ENCODE measurements at regions not wholly inside any gene's neighbourhood (a gene's known extent, or its start where the extent isn't known, plus 50 kb on each side); places are given as distances from the start of the nearest gene placed in this dataset.
"Not testable (repeated sequence)": the region's sequence is repeated elsewhere in the genome, so short reads cannot be mapped to it uniquely, and the experiment has no call there.

- no peak for DNase-seq
These were observed 727.1 kb upstream of the NECTIN3 start for GRCh38 chr3:110344487-110344886.

DNA sequence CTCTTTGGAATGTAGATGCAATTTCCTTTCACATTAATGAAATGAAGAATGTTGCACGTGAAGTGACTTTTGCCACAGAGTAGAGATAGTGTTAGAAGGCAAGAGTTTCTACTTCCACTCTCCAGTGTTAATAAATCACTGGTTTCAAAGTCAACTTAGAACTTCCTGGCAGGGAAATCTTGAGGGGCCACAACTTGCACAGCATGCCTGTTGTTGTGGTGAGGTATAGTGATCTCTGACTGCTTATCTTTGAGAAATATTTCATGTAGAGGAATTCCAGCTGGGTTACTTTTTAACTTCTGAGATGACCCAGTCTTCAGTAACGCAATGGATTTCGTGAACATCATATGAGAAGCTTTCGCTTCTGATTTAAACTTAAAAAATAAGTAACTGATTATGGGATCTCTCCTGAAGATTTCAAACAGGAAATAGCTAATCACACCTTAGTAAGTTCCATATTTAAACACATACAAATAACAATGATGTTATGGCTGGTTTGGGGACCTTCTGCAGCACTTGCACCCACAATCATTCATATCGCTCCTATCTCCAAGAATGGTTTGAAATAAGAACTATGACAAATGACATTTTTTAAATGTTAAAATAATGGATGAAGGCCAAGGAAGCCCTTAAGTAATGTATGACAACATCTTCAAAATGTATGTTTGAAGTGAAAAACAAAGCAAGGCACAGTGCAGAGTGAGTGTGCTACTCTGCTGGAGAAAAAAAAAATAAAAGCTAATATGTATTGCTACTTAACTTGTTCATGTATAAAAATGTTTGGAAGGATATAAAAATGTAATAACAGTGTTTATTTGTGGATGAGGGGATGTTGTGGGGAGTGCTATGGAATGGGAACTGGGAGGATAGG is 726.5 kb upstream of the NECTIN3 start:
- no peak for DNase-seq

DNA sequence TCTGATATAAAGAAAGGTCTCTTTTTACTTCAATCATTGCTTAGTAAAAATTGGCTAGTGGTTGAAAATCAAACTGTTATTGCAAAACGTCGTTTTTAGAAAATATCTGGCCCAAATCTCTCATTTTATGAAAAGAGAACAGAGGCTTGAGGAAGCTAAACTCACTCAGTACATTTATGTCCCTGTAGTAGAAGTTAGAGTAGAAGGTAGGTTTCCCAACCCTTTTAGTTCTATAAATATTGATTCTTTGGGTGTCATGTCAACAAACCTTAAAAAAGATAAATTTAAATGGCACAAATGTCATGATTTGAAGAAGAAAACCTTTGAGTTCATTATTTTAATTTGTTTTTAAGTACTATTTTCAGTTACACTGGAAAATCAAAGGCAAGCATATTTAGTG is 722.3 kb upstream of the NECTIN3 start:
- DNase-seq, result no peak

DNA sequence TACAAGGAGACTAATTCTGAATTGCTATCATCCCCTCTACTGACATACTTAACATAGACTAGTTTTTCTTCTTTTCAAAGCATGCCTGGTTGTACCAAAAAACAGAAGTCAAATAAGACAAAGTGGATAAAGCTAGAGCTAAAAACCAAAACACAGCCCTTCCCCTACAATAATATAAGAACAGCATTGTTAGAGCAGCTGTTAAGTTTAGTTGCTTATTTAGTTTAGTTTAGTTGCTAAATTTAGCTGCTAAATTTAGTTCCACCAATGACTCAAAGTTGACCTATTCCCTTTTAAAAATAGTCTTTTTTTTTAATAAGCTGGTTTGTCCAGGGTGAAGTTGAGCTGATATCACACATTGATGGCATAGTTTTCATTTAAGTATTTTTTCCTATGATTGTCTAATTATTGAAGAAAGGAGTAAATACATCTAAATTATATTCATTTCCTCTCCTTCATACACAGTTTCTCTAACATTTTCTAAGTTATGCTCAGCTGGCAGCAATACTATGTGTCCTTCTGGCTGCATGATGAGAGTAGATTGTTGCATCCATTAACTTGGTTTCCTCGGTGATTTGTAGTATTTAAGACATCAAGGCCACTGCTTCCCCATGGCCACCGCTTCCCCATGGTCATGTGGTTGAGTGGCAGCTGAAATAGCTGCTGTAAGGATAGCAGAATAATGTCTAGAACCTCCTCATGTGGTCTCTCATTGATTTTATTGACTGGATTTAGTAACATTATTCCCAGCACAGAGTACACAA is 718.6 kb upstream of the NECTIN3 start:
- DNase-seq, result no peak

GRCh38 chr3:110362751-110363150 is 708.9 kb upstream of the NECTIN3 start:
- no peak for DNase-seq

GRCh38 chr3:110367289-110367688 is 704.3 kb upstream of the NECTIN3 start:
- not testable (repeated sequence) for DNase-seq

- no peak for DNase-seq
These were observed 695.7 kb upstream of the NECTIN3 start for GRCh38 chr3:110375751-110376518.

- DNase-seq, result no peak
These were observed 693.1 kb upstream of the NECTIN3 start for GRCh38 chr3:110378481-110378880.

- DNase-seq, result no peak
These were observed 689.6 kb upstream of the NECTIN3 start for GRCh38 chr3:110381992-110382391.

DNA sequence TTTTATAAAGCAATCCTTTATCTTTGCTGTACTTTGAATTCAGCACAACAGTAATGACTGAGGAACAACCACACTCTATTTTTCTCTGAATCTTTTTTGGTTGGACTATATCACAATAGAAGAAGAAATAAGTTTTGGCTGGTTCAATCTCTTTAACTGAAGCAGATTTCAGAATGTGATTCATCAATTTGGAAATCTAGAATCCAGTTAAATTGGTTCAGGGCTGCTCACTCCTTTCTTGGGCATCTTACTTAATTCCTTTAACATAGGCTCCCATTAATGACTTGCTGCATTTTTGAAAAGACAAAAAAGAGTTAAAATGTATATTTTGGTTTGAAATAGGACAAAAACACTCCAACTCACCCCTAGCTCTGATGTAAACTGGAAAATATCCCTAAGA is 688.3 kb upstream of the NECTIN3 start:
- DNase-seq, result no peak

GRCh38 chr3:110384601-110385000 is 687.0 kb upstream of the NECTIN3 start:
- DNase-seq, result no peak

DNA sequence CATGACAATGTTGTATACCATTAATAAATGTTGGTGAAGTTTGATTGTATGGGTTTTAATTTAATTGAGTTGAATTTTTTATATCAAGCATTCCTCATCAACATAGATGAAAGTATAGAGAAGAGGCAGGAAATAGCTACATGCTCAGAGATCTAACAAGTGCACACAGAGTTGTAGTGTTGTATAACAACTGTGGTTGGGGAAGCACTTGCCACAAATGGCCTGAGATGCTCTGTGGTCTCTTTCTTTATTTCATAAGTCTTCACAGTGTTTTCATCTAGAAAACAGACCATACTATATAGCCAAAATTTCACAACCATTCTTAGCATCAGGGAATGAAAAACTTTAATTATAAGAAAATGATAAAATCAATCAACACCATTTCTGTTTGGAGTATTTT is 682.6 kb upstream of the NECTIN3 start:
- no peak for DNase-seq

- no peak for DNase-seq
These were observed 681.2 kb upstream of the NECTIN3 start for GRCh38 chr3:110390372-110390771.

DNA sequence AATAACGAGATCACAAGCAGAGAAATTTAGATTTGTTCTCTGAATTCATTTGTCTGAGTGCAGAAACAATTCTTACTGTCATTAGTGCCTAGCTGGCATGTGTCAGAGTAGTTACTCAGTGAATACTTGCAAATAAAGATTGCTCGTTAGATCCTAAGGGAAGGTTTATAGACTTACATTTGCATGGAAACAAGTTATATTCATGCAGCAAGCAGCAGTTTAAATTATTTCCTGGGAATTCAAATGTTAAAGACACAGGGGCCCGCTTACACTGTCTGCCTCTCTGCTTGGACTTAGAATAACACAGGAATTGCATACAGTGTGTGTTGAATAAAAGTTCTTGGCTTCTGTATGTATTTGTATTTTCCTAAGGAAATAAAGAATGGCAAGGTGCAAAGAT is 680.6 kb upstream of the NECTIN3 start:
- no peak for DNase-seq

- DNase-seq, result no peak
These were observed 679.8 kb upstream of the NECTIN3 start for GRCh38 chr3:110391640-110392395.

GRCh38 chr3:110393941-110394340 is 677.7 kb upstream of the NECTIN3 start:
- no peak for DNase-seq

DNA sequence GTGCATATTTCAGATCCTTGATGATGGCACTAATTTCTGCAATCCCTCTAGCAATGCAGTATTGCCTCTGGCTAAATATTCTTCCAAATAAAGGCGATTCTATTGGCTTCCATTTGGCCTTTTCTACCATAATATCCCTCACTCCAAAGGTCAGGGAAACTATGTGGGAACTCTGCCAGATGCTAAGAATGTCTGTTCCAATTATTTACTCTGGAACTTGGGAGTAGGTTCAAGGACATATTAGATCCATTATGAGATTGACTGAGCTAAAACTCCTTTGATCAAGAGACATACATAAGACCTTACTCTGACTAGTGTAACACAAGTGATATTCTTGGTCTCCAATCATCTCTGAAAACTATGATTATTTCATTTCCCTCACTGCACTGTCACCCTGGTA is 674.5 kb upstream of the NECTIN3 start:
- no peak for DNase-seq

DNA sequence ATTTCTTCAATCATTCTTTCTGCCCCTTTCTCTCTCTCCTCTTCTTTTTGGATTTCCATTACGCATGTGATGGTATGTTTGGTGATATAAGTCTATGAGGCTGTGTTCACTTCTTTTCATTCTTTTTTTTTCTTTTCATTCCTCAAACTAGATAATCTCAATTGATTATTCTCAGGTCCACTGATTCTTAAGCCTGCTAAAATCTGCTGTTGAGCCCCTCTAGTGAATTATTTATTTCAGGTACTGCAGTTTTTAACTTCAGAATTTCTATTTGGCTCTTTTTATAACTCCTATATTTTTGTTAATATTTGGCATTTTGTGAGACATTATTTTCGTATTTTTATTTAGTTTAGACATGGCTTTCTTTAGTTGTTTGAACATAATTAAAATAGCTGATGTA is 671.3 kb upstream of the NECTIN3 start:
- no peak for DNase-seq

DNA sequence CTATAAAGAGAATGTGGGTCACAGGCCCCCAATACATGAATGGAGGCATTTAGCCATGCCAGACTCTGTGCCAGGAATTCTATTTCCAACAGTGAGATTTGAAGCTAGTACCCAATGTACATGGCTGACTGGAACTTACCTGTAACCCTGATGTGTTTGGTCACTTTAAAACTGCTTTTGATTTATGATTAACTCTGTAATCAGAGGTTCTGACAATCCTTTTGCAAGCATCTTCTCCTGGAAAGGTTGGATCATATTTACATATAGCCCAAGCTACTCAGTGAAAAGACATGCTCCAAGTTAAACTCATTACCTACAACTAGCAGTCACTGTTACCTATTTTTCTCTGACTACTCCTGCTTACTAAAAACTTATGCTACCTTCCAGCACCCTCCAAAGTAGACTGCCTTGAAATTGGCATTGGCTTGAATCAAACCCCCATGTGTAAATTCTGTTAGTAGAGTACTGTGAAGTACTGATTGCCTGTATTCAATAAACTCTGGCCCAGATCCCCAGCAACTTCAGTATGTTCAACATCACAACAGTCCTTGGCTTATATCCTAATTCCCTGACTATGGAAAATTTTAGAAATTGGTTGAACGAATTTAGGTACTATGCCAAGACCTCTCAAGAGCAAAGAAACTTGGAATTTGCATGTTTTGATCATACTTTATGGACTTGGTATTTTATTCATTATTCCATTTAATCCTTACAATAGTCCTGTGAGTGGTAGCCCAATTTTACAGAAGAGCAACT is 665.6 kb upstream of the NECTIN3 start:
- DNase-seq, result no peak

DNA sequence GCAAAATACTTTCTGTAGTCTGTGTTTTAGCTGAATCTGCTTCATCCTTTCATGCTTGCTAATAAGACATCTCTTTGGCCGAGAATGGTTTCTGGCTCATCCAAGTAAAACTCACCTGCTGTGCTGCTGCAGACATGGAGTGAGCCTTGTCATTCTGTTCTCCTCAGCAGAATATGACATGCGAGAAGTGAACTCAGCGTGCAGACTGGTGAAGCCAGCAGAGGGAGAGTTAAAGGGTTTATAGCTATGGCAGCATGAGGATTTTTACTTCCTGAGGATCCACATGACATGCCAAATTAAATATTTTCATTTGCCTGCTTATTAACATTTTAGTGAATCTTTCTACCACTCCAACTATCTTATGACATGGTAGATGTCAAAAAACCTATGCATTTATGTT is 658.4 kb upstream of the NECTIN3 start:
- DNase-seq, result no peak

- DNase-seq, result no peak
These were observed 657.5 kb upstream of the NECTIN3 start for GRCh38 chr3:110413807-110414748.
